Cardiac fibroblast (primary cell): ENCODE measurements at regions not wholly inside any gene's neighbourhood (a gene's known extent, or its start where the extent isn't known, plus 50 kb on each side); places are given as distances from the start of the nearest gene placed in this dataset.

Experiments used
- DNase-seq, 2 donors: peaks; one replicate each; pipeline versions ENCODE4 v3.0.0 to v3.0.0-alpha.2; 2010; ENCODE audit warnings: low read depth in 2 of 2
- H3K4me3 ChIP-seq, 2 donors: replicated peaks in 1 of 2; 1 replicate in 1 of 2; 2 replicates in 1 of 2; pipeline ENCODE4 v1.5.1; 2011; ENCODE audit warnings: low read depth in 2 of 2, low read length in 2 of 2, mild to moderate bottlenecking in 2 of 2, moderate library complexity in 1 of 2
- TF ChIP-seq, protein P1 (sequence below): IDR thresholded peaks from one replicate; pipeline ENCODE4 v1.5.1; 2011; ENCODE audit warnings: low read depth, mild to moderate bottlenecking, low read length, inconsistent platforms

- H3K4me3 ChIP-seq, result no peak overlapping the region
- DNase-seq, result no peak
- TF ChIP-seq, protein P1, sequence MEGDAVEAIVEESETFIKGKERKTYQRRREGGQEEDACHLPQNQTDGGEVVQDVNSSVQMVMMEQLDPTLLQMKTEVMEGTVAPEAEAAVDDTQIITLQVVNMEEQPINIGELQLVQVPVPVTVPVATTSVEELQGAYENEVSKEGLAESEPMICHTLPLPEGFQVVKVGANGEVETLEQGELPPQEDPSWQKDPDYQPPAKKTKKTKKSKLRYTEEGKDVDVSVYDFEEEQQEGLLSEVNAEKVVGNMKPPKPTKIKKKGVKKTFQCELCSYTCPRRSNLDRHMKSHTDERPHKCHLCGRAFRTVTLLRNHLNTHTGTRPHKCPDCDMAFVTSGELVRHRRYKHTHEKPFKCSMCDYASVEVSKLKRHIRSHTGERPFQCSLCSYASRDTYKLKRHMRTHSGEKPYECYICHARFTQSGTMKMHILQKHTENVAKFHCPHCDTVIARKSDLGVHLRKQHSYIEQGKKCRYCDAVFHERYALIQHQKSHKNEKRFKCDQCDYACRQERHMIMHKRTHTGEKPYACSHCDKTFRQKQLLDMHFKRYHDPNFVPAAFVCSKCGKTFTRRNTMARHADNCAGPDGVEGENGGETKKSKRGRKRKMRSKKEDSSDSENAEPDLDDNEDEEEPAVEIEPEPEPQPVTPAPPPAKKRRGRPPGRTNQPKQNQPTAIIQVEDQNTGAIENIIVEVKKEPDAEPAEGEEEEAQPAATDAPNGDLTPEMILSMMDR, result no peak
These were observed 294.4 kb downstream of the PRDM2 start for GRCh38 chr1:13994386-13994785.

DNA sequence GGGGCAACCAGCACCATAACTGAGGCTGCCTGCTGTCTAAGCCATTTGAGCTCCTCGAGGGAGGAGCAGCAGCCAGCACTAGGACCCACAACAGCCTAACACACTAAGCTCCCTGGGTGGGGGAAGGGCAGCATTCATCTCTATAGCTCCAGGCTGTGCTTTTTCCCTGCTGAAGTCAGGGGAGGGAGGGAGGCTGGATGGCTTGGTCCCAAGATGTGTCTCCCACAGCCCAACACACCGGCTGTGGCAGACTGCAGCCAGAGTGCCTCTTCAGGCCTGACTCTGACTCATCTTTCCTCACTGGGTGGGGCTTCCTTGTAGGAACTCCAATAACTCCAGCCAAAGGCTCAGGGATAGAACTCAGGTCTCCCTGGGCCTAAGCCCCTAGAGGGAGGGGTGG, 296.3 kb downstream of the PRDM2 start:
- no peak overlapping the region for H3K4me3 ChIP-seq
- TF ChIP-seq, protein P1, result no peak
- no peak for DNase-seq

DNA sequence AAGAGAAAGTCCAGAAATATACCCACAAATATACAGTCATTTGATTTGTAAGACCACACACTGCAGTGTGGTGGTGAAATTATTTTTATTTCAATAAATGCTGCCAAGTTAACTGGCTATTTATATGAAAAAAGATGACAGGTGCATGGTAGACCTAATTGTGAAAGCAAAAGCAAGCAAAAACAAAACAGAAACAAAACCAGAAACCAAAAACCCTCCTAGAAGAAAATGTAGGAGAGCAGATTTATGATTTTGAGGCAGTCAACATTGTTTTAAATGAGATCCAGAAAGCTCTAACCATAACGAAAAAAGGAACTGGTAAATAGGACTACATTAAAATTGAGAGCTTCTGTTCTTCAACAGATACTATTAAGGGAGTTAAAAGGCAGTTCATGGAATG, 303.6 kb downstream of the PRDM2 start:
- no peak overlapping the region for H3K4me3 ChIP-seq
- no peak for DNase-seq
- TF ChIP-seq, protein P1, result no peak

- no peak overlapping the region for H3K4me3 ChIP-seq
- TF ChIP-seq, protein P1, result no peak
- DNase-seq, result no peak
These were observed 309.6 kb downstream of the PRDM2 start for GRCh38 chr1:14009582-14009981.

- TF ChIP-seq, protein P1, result no peak
- H3K4me3 ChIP-seq, result no peak overlapping the region
- DNase-seq, result no peak
These were observed 310.5 kb downstream of the PRDM2 start for GRCh38 chr1:14010476-14010875.

DNA sequence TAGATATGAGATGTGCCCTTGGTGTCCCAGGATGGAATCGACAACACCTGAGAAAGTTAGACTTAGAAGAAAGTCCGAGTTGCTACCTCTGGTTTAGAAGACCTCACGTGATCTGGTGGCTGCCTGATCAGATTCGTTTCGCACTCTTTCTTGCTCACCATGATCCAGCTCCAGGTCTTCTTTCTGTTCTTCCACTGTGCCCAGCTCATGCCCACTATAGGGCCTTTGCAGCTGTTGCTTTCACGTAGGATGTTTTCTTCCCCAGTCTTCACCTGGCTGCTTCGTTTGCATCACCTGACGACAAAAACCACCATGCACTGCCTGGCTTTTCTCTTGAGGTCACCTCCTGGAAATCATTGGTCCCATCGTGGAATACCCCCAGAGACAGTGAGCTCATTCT, 311.1 kb downstream of the PRDM2 start:
- TF ChIP-seq, protein P1, result no peak
- no peak for DNase-seq
- H3K4me3 ChIP-seq, result no peak overlapping the region

DNA sequence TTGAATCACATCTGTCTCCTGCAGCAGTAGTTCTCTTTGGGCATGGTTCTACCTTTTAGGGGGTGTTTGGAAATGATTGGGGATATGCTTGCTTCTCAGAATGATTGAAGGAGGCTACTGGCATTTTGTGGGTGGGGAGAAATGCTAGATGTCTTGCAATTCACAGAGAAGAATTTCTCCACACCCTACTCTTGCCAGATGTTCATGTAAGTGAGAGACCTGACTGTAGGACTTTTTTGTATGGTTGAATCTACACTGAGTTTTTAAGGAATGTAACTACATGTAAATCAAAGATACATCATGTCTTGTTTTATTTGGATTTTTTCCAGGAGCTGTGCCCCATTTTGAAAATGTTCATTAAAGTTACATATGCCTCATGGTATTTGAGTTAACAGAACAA, 311.9 kb downstream of the PRDM2 start:
- no peak overlapping the region for H3K4me3 ChIP-seq
- DNase-seq, result no peak
- TF ChIP-seq, protein P1, result no peak
